K562 (cell line): ENCODE measurements at regions not wholly inside any gene's neighbourhood (a gene's known extent, or its start where the extent isn't known, plus 50 kb on each side); places are given as distances from the start of the nearest gene placed in this dataset.

ENCODE experiments used
- ATAC-seq: fragments of 200-7000 bp; cut with Tn5 transposase; 3 replicates; pipeline ENCODE4 v1.9.1; 2020; ENCODE audit warnings: moderate library complexity
- BruUV-seq: library from RNA; stranded (reverse); fragments of 400-500 nt; replicated peaks from 2 replicates; lab custom pipeline; 2021; lab: Mats Ljungman, UMichigan
- CTCF ChIA-PET: fragments of 300-600 bp; formaldehyde crosslinking; extraction: SDS; loops from one replicate; lab custom pipeline; 2021; ENCODE audit warnings: low intra/inter-chr PET ratio; lab: Yijun Ruan, JAX
- POLR2A ChIA-PET: fragments of 300-600, 350-650 bp; sonication (Branson Sonifier 250); formaldehyde crosslinking; extraction: SDS; loops from one replicate; lab custom pipeline; 2021; ENCODE audit warnings: antibody characterized with exemption, inconsistent platforms; lab: Yijun Ruan, JAX
- DNase-seq, 4 experiments: peaks; one replicate each; pipeline versions ENCODE4 v3.0.0 to v3.0.0-alpha.2; 2011 to 2018; ENCODE audit warnings: low spot score in 3 of 4, mixed read lengths in 3 of 4; ENCODE audit errors: extremely low read depth in 1 of 4
- FAIRE-seq: peaks from 2 replicates; lab custom pipeline; 2011; peaks lifted over from hg19 to GRCh38; lab: Jason Lieb, UNC
- H2AFZ ChIP-seq: 2 replicates; pipeline ENCODE4 v1.6.0; 2011; ENCODE audit warnings: low read depth, low read length, control low read depth, inconsistent platforms
- H3K27ac ChIP-seq: fragments of 200-600 bp; 3 replicates; pipeline ENCODE4 v1.8.0; 2011; ENCODE audit warnings: low read depth, mild to moderate bottlenecking, control low read depth, inconsistent platforms, low read length, moderate library complexity, mixed read lengths; ENCODE audit errors: extremely low read depth
- H3K27me3 ChIP-seq, 2 experiments: fragments of 300-600 bp in 1 of 2; 2 replicates in 1 of 2; 3 replicates in 1 of 2; pipeline versions ENCODE4 v1.6.0 to v1.8.0; 2011; ENCODE audit warnings: inconsistent platforms in 2 of 2, low read length in 2 of 2, mild to moderate bottlenecking in 1 of 2, mixed read lengths in 1 of 2, moderate library complexity in 1 of 2; ENCODE audit not compliant: control insufficient read depth in 2 of 2, insufficient read depth in 2 of 2
- H3K36me3 ChIP-seq: fragments of 300-600 bp; 3 replicates; pipeline ENCODE4 v1.8.0; 2011; ENCODE audit warnings: mild to moderate bottlenecking, low read length, inconsistent platforms; ENCODE audit not compliant: control insufficient read depth, insufficient read depth
- H3K4me1 ChIP-seq, 2 experiments: fragments of 200-600 bp in 1 of 2; replicated peaks in 1 of 2; 2 replicates in 1 of 2; 3 replicates in 1 of 2; pipeline versions ENCODE4 v1.5.1 to v1.8.0; 2011; ENCODE audit warnings: inconsistent platforms in 2 of 2, low read length in 2 of 2, mild to moderate bottlenecking in 1 of 2, mixed read lengths in 1 of 2, moderate library complexity in 1 of 2; ENCODE audit not compliant: control insufficient read depth in 2 of 2, insufficient read depth in 2 of 2
- H3K4me2 ChIP-seq: 2 replicates; pipeline ENCODE4 v1.6.1; 2011; ENCODE audit warnings: low read length, control low read depth, inconsistent platforms, mixed read lengths; ENCODE audit not compliant: insufficient read depth
- H3K4me3 ChIP-seq: fragments of 200-600 bp; sonication (generic), shearing (Covaris generic); 2 replicates; pipeline ENCODE4 v1.5.1; 2016; ENCODE audit warnings: control low read depth, inconsistent platforms
- H3K79me2 ChIP-seq: fragments of 200-600 bp; 3 replicates; pipeline ENCODE4 v1.8.0; 2011; ENCODE audit warnings: low read length, inconsistent platforms; ENCODE audit not compliant: control insufficient read depth, insufficient read depth
- H3K9ac ChIP-seq, 2 experiments: 2 replicates each; pipeline versions ENCODE4 v1.6.0 to v1.6.1; 2011; ENCODE audit warnings: low read depth in 2 of 2, low read length in 2 of 2, control low read depth in 1 of 2, inconsistent platforms in 1 of 2, mild to moderate bottlenecking in 1 of 2, mixed read lengths in 1 of 2; ENCODE audit not compliant: insufficient read depth in 1 of 2
- H3K9me1 ChIP-seq: one replicate; pipeline ENCODE4 v1.6.0; 2011; ENCODE audit warnings: inconsistent platforms, mild to moderate bottlenecking, low read length, moderate library complexity; ENCODE audit not compliant: control insufficient read depth, insufficient read depth
- H3K9me3 ChIP-seq: replicated peaks from 2 replicates; pipeline ENCODE4 v1.5.1; 2011; ENCODE audit warnings: low read depth, low read length, inconsistent platforms; ENCODE audit not compliant: control insufficient read depth, insufficient read depth
- H4K20me1 ChIP-seq: replicated peaks from 2 replicates; pipeline ENCODE4 v1.6.1; 2011; ENCODE audit warnings: low read length, inconsistent platforms, mixed read lengths; ENCODE audit not compliant: control insufficient read depth, insufficient read depth
- ATF1 ChIP-seq, 2 experiments: fragments of 450-650 bp in 1 of 2; IDR thresholded peaks; 2 replicates each; pipeline ENCODE4 v1.6.1; 2016; ENCODE audit warnings: missing compliant biosample characterization in 1 of 2, missing genetic modification characterization in 1 of 2
- CBX3 ChIP-seq, 2 experiments: IDR thresholded peaks; 1 replicate in 1 of 2; 2 replicates in 1 of 2; pipeline ENCODE4 v1.6.1; 2012; ENCODE audit warnings: inconsistent platforms in 2 of 2, low read length in 2 of 2, borderline replicate concordance in 1 of 2, control low read depth in 1 of 2
- FOXO4 ChIP-seq: fragments of 450-650 bp; formaldehyde crosslinking; IDR thresholded peaks from 2 replicates; pipeline ENCODE4 v1.4.0; 2020; ENCODE audit warnings: mild to moderate bottlenecking, moderate library complexity
- MTA2 ChIP-seq: fragments of 450-650 bp; IDR thresholded peaks from 2 replicates; pipeline ENCODE4 v1.6.1; 2016; ENCODE audit warnings: low read depth
- RREB1 ChIP-seq: fragments of 250-450 bp; sonication (Bioruptor Pico); IDR thresholded peaks from 2 replicates; pipeline ENCODE4 v1.4.0; 2020
- TEAD4 ChIP-seq, 2 experiments: sonication (generic) in 1 of 2; formaldehyde crosslinking in 1 of 2; IDR thresholded peaks; 2 replicates each; pipeline versions ENCODE4 v1.6.1 to v1.8.0; 2012 to 2022; ENCODE audit warnings: borderline replicate concordance in 1 of 2, inconsistent platforms in 1 of 2, low read length in 1 of 2, mild to moderate bottlenecking in 1 of 2, missing genetic modification reagents in 1 of 2
- ZNF121 ChIP-seq: sonication (generic); formaldehyde crosslinking; conservative IDR thresholded peaks from 2 replicates; pipeline ENCODE4 v1.8.0; 2022; ENCODE audit warnings: missing genetic modification reagents
- ZNF175 ChIP-seq: fragments of 200-800 bp; sonication (Bioruptor generic); IDR thresholded peaks from 2 replicates; pipeline ENCODE4 v1.6.1; 2016; ENCODE audit warnings: low read depth, mild to moderate bottlenecking, missing genetic modification characterization, missing compliant biosample characterization
- WGBS: fragments of 100-300 bp; shearing (Covaris generic); methylation state at CpG from one replicate; pipeline ENCODE4 v1.1.6; 2016; ENCODE audit warnings: low coverage, mixed read lengths; ENCODE audit not compliant: insufficient coverage; ENCODE audit errors: missing lambda C conversion rate; 5-methylcytosine and 5-hydroxymethylcytosine counted together
- in situ Hi-C: fragments of 300-500 bp; cut with MboI; formaldehyde crosslinking; loops from 4 replicates; pipeline ENCODE4 v1.15.0; 2018; ENCODE audit warnings: inconsistent platforms, mixed read lengths
- intact Hi-C: fragments of 100-400 bp; cut with micrococcal nuclease; formaldehyde crosslinking; loops from 2 replicates; pipeline ENCODE4 v1.14.2; 2022

GRCh38 chr15:39061952-39062464, 497.4 kb upstream of the RASGRP1 start:
- no peak overlapping the region for H3K4me3 ChIP-seq
- intact Hi-C loops, result no loop called here
- TF ChIP-seq CBX3 (IDR thresholded peaks at IDR 0.05; ENCODE audit: borderline replicate concordance in 1 of 2, low read length in 2 of 2), result no peak
- no peak for TF ChIP-seq ZNF121
- no peak for TF ChIP-seq TEAD4 (IDR thresholded peaks at IDR 0.05; ENCODE audit: low read length)
- TF ChIP-seq TEAD4 (CRISPR knock-in tag; IDR thresholded peaks at IDR 0.05; ENCODE audit: borderline replicate concordance), result no peak
- no peak for TF ChIP-seq FOXO4 (CRISPR knock-in tag)
- no peak overlapping the region for H3K9ac ChIP-seq
- ChIA-PET POLR2A (no interaction called here), CTCF (no interaction called here)
- in situ Hi-C loops, result no loop called here
- no TSS peak for BruUV-seq
- H3K79me2 ChIP-seq, result no peaks in the 10 kb centered on the region
- no peaks in the 10 kb centered on the region for H3K9me1 ChIP-seq
- ATAC-seq, result no peak
- H3K36me3 ChIP-seq, result no peaks in the 10 kb centered on the region
- no peaks in the 10 kb centered on the region for H4K20me1 ChIP-seq
- H3K27me3 ChIP-seq, result no peaks in the 10 kb centered on the region
- H3K4me2 ChIP-seq, result no peak overlapping the region
- no peak overlapping the region for H3K27ac ChIP-seq
- no peak for FAIRE-seq
- no peak for DNase-seq
- no peak overlapping the region for H2AFZ ChIP-seq
- no peaks in the 10 kb centered on the region for H3K4me1 ChIP-seq
- 2% methylated on average over 6 of the region's 6 CpGs for WGBS
- H3K9me3 ChIP-seq, result no peaks in the 10 kb centered on the region

- Histone ChIP-seq H3K4me1 (no peaks in the 10 kb centered on the region), H4K20me1 (no peaks in the 10 kb centered on the region), H2AFZ (no peak overlapping the region), H3K9ac (no peak overlapping the region), H3K27me3 (no peaks in the 10 kb centered on the region), H3K9me3 (no peaks in the 10 kb centered on the region), H3K27ac (no peak overlapping the region), H3K79me2 (no peaks in the 10 kb centered on the region), H3K4me3 (no peak overlapping the region), H3K4me2 (no peak overlapping the region)
- in situ Hi-C loops (no loop called here), intact Hi-C loops (no loop called here)
- DNase-seq (no peak), ATAC-seq (no peak), FAIRE-seq (no peak)
- BruUV-seq, result no TSS peak
- 2% methylated on average over 3 of the region's 3 CpGs for WGBS
- POLR2A ChIA-PET, result no interaction called here
- no peak for TF ChIP-seq MTA2
- TF ChIP-seq RREB1 (CRISPR knock-in tag), result no peak
- TF ChIP-seq ATF1 (CRISPR knock-in tag; IDR thresholded peaks at IDR 0.05), result no peak
- no peak for TF ChIP-seq ATF1 (tag; IDR thresholded peaks at IDR 0.05)
- no peak for TF ChIP-seq ZNF175 (CRISPR knock-in tag)
- TF ChIP-seq, all 486 proteins: peak for 0
- no peaks in the 10 kb centered on the region for H3K36me3 ChIP-seq
- CTCF ChIA-PET, result no interaction called here
- no peaks in the 10 kb centered on the region for H3K9me1 ChIP-seq
Measured at GRCh38 chr15:39066677-39067076, 502.1 kb upstream of the RASGRP1 start.
